Coronary artery (tissue), 2 donors: ENCODE measurements at regions not wholly inside any gene's neighbourhood (a gene's known extent, or its start where the extent isn't known, plus 50 kb on each side); places are given as distances from the start of the nearest gene placed in this dataset.

Source experiments
- DNase-seq: peaks from one replicate; pipeline ENCODE4 v3.0.0-alpha.2; 2017; ENCODE audit warnings: low spot score
- H3K27ac ChIP-seq, 2 donors: fragments of 200-600 bp; sonication (generic); one replicate each; pipeline ENCODE4 v1.5.1; 2016 to 2019
- H3K4me3 ChIP-seq: fragments of 200-600 bp; sonication (generic); 2 replicates; pipeline ENCODE4 v1.5.1; 2016; ENCODE audit warnings: mild to moderate bottlenecking, moderate library complexity
- CTCF ChIP-seq: fragments of 200-600 bp; sonication (generic); IDR thresholded peaks from one replicate; pipeline ENCODE4 v1.5.1; 2019; ENCODE audit warnings: antibody characterized with exemption

- Histone ChIP-seq H3K4me3 (no peak overlapping the region), H3K27ac (no peak overlapping the region)
- no peak for TF ChIP-seq CTCF
- DNase-seq, result no peak
Measured at GRCh38 chr2:104487366-104487765, 366.5 kb upstream of the POU3F3 start.

- no peak overlapping the region for H3K27ac ChIP-seq
- no peak for TF ChIP-seq CTCF
- no peak overlapping the region for H3K4me3 ChIP-seq
- DNase-seq, result no peak
Measured at GRCh38 chr2:104493698-104494097, 360.2 kb upstream of the POU3F3 start.

GRCh38 chr2:104501342-104501741, 352.6 kb upstream of the POU3F3 start:
- Histone ChIP-seq H3K4me3 (no peak overlapping the region), H3K27ac (no peak overlapping the region)
- DNase-seq, result no peak
- TF ChIP-seq CTCF, result no peak

GRCh38 chr2:104501929-104502328, 352.0 kb upstream of the POU3F3 start:
- no peak overlapping the region for H3K27ac ChIP-seq
- TF ChIP-seq CTCF, result no peak
- DNase-seq, result no peak

GRCh38 chr2:104502901-104503300, 351.0 kb upstream of the POU3F3 start:
- TF ChIP-seq CTCF, result no peak
- no peak for DNase-seq
- no peak overlapping the region for H3K4me3 ChIP-seq
- H3K27ac ChIP-seq, result no peak overlapping the region

More at GRCh38 chr2:104501929-104502328, 352.0 kb upstream of the POU3F3 start:
- H3K4me3 ChIP-seq, result no peak overlapping the region

GRCh38 chr2:104504331-104505073, 349.4 kb upstream of the POU3F3 start:
- H3K4me3 ChIP-seq, result no peak overlapping the region
- no peak overlapping the region for H3K27ac ChIP-seq
- no peak for DNase-seq
- TF ChIP-seq CTCF, result no peak

GRCh38 chr2:104518256-104518655, 335.7 kb upstream of the POU3F3 start:
- H3K27ac ChIP-seq, result no peak overlapping the region
- no peak for DNase-seq
- H3K4me3 ChIP-seq, result no peak overlapping the region
- TF ChIP-seq CTCF, result no peak
